Activated T-helper 2 cell treated with anti-CD3 and anti-CD28 coated beads, Interferon-gamma antibody, Interleukin-2, Interleukin-4, amounts not matched to agents 10 μg/mL and 5 μg/mL and 100 μg/mL, durations not matched to agents 14 hours and 24 hours and 36 hours (primary cell): ENCODE measurements at regions not wholly inside any gene's neighbourhood (a gene's known extent, or its start where the extent isn't known, plus 50 kb on each side); places are given as distances from the start of the nearest gene placed in this dataset.
"Not testable (repeated sequence)": the region's sequence is repeated elsewhere in the genome, so short reads cannot be mapped to it uniquely, and the experiment has no call there.

Source experiments
- DNase-seq: peaks from one replicate; pipeline ENCODE4 v3.0.0; 2021; ENCODE audit warnings: low spot score
- H3K27ac Mint-ChIP-seq: one replicate; pipeline ENCODE4 v1.8.0; 2021; ENCODE audit warnings: mixed read lengths
- H3K27me3 Mint-ChIP-seq: one replicate; pipeline ENCODE4 v1.8.0; 2021; ENCODE audit warnings: low read depth, mixed read lengths
- H3K36me3 Mint-ChIP-seq: one replicate; pipeline ENCODE4 v1.8.0; 2021; ENCODE audit warnings: low read depth, mixed read lengths
- H3K4me1 Mint-ChIP-seq: one replicate; pipeline ENCODE4 v1.8.0; 2021; ENCODE audit warnings: low read depth, mixed read lengths
- H3K4me3 Mint-ChIP-seq: one replicate; pipeline ENCODE4 v1.8.0; 2021; ENCODE audit warnings: low read depth, mild to moderate bottlenecking, moderate library complexity, mixed read lengths
- H3K9me3 Mint-ChIP-seq: one replicate; pipeline ENCODE4 v1.8.0; 2021; ENCODE audit warnings: mixed read lengths
- intact Hi-C: fragments of 100-400 bp; cut with micrococcal nuclease; formaldehyde crosslinking; loops from one replicate; pipeline ENCODE4 v1.15.1; 2023

DNA sequence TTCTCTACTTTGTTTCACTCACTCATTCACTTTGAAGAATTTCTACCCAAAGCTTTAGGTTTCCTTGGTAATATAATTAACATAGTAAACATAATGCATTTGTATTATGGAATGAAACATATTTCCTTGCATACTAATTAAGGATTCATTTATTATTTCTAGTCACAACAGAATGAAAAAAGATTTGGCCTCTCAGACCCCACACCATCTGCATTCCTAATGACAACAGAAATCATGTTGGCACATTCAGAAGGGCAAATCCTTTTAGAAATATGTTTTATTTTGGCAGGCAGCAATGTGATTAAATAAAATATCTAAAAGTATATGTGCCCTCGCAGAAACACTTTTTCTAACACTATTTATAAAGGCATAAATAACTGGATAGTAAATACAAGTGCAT is 163.4 kb downstream of the HTR1B start:
- DNase-seq: no peak
- H3K27me3 Mint-ChIP-seq: no peaks in the 10 kb centered on the region
- peaks cover 14% of the 10 kb centered on the region for H3K9me3 Mint-ChIP-seq
- no peaks in the 10 kb centered on the region for H3K36me3 Mint-ChIP-seq
- no peak overlapping the region for H3K4me3 Mint-ChIP-seq
- H3K4me1 Mint-ChIP-seq: no peaks in the 10 kb centered on the region
- H3K27ac Mint-ChIP-seq: no peak overlapping the region
- intact Hi-C loops: no loop called here

DNA sequence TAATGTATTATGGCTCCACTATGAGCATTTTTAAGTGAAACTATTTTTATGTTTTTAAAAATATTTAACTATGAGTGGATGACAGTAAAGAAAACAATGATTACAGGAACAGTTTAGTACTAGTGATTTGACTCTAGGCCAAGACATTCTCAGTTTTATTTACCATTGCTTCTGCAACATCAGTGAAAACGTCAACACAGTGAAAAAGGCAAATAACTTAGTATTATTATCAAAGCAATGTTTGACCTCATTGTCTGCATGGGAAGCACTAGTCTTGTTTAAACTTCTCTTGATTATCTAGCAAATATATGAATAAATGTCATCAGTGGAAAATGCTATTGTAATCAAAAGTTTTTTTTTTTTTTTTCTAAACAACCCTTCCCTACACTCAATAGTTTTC is 165.0 kb downstream of the HTR1B start:
- Mint-ChIP-seq H3K4me3 (no peak overlapping the region), H3K4me1 (no peaks in the 10 kb centered on the region), H3K36me3 (no peaks in the 10 kb centered on the region), H3K27me3 (no peaks in the 10 kb centered on the region), H3K27ac (no peak overlapping the region), H3K9me3 (peaks cover 14% of the 10 kb centered on the region)
- no peak for DNase-seq
- intact Hi-C loops: no loop called here

DNA sequence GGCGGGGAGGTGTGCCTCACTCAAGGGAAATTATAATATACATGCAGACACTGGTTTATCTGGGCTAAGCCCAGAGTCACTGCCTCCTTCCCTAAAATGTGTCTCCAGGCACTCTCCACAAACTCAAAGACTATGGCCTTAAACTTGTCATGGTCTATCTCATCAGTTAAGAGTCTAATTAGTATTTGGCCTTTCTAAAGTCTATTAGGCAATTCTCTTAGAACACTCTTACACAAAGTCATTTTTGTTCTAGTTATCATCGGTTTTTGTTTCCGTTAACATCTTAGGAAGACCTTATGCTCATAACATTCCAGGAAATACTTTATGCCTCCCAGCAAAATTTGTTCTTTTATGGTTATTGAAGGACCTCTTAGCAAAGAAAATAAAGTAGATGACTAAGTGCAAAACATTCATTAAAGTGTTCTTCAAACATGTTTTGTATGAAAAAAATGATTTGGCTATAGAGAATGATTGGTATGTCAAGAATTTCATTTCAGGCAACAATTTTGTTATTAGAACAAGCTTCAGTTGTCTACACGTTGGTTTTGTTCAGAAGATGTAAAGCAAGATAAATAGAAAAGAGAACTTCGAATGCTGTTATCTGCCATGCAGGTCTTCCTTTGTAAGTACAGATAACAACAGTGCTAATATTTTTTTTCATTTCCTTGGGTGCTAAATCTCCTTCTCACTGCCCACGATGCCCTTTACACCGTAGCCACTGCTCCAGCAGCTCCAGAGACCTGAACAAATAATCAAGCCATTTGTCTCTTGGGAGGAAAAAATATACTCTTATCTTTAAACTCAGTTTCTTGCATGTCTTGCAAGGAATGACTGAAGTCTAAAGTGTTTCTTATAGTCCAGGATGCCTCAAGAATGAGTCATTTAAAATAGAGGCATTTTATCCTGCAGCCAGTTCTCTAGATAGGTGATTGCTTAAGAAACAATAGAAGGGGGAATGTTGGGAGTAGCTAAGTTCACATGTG is 170.4 kb downstream of the HTR1B start:
- no peaks in the 10 kb centered on the region for H3K4me1 Mint-ChIP-seq
- no peak overlapping the region for H3K27ac Mint-ChIP-seq
- no peak overlapping the region for H3K4me3 Mint-ChIP-seq
- DNase-seq: no peak
- no peaks in the 10 kb centered on the region for H3K36me3 Mint-ChIP-seq
- intact Hi-C loops: no loop called here
- H3K27me3 Mint-ChIP-seq: no peaks in the 10 kb centered on the region
- peaks cover 8% of the 10 kb centered on the region for H3K9me3 Mint-ChIP-seq

DNA sequence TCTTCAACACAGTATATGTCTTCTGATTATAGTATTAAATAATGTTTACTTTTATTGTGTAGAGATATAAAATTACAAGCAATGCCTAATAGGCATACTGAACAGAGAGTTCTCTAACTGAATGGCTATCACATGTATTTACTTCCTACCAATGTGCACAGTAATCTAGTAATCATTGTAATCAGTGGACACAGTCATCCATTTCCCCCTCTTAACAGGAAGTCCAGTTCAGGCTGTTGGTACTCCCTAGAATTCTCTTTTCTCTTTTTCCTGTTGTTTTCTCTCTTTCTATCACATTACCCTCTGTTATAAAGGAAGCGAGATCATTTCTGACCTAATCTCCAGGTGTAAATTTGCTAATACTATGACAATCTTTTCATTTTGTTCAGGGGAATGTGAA is 172.5 kb downstream of the HTR1B start:
- no peaks in the 10 kb centered on the region for H3K36me3 Mint-ChIP-seq
- no peak overlapping the region for H3K27ac Mint-ChIP-seq
- H3K9me3 Mint-ChIP-seq: peaks cover 18% of the 10 kb centered on the region
- intact Hi-C loops: no loop called here
- no peaks in the 10 kb centered on the region for H3K27me3 Mint-ChIP-seq
- no peak overlapping the region for H3K4me3 Mint-ChIP-seq
- no peaks in the 10 kb centered on the region for H3K4me1 Mint-ChIP-seq
- no peak for DNase-seq

DNA sequence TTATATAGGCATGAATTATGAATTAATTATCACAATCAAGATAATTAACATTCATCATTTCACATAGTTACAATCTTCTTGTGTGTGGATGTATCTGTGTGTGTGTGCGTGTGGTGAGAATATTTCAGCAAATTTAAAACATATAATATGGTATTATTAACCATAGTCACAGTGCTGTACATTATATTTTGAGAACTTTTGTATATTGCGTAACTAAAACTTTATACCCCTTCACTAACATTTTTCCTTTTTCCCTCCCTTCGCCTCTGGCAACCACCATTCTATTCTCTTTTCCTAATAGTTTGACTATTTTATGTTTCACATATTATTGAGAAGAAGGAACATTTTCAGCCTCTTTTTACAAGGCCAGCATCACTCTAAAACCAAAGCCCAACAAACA is 176.8 kb downstream of the HTR1B start:
- Mint-ChIP-seq H3K27ac (no peak overlapping the region), H3K27me3 (no peaks in the 10 kb centered on the region), H3K9me3 (peaks cover 25% of the 10 kb centered on the region), H3K4me3 (no peak overlapping the region), H3K36me3 (no peaks in the 10 kb centered on the region), H3K4me1 (no peaks in the 10 kb centered on the region)
- DNase-seq: no peak
- intact Hi-C loops: no loop called here

DNA sequence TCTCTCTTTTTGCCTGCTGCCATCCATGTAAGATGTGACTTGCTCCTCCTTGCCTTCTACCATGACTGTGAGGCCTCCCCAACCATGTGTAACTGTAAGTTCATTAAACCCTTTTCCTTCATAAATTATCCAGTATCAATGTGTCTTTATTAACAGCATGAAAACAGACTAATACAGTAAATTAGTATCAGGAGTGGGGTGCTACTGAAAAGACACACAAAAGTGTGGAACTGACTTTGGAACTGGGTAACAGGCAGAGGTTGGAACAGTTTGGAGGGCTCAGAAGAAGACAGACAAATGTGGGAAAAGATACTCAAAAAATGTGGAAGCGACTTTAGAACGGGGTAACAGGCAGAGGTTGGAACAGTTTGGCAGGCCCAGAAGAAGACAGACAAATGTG is 189.4 kb downstream of the HTR1B start:
- no peaks in the 10 kb centered on the region for H3K27me3 Mint-ChIP-seq
- H3K36me3 Mint-ChIP-seq: no peaks in the 10 kb centered on the region
- DNase-seq: no peak

DNA sequence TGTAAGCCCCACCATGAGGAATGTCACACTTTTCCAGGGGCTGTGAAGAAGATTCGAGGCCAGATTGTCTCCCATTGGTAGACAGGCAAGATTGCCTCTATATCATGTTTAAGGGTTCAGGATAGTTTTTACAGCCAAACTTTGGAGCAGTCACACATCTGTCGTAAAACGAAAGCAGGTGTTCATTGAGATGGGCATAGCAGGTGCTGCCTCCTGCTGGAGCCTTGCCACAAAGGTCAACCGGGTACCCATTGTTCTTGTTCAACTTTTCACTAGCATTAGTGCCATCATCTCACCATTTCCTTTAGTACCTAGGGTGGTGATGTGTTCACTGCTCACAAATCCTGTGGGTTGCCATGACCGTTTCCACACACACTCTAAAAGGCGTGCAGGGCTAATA is 198.3 kb downstream of the HTR1B start:
- H3K4me1 Mint-ChIP-seq: no peaks in the 10 kb centered on the region
- intact Hi-C loops: no loop called here
- H3K4me3 Mint-ChIP-seq: no peak overlapping the region
- no peak overlapping the region for H3K27ac Mint-ChIP-seq
- H3K9me3 Mint-ChIP-seq: peaks cover 20% of the 10 kb centered on the region
- H3K36me3 Mint-ChIP-seq: no peaks in the 10 kb centered on the region
- no peaks in the 10 kb centered on the region for H3K27me3 Mint-ChIP-seq
- DNase-seq: no peak

More for the DNA sequence above, 189.4 kb downstream of the HTR1B start:
- Mint-ChIP-seq H3K4me1 (no peaks in the 10 kb centered on the region), H3K4me3 (no peak overlapping the region), H3K9me3 (peaks cover 24% of the 10 kb centered on the region), H3K27ac (no peak overlapping the region)
- intact Hi-C loops: no loop called here

DNA sequence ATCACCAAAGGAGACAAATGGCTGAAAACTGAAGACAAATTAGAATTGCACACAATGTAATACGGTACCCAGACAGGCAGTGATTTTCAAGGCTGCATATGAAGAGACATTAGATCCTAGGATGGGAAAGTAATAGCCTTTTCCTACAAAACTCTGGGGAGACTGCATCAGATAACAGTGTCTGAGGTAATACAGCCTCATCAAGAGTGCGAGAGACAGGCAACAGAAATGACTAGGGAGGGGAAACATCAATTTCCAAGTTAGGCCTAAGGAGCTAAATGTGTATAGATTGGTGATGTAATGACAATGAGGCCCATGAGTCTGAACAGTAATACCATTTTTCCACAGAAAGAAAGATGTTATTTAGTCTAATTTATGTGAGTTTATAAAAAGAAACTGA is 200.3 kb downstream of the HTR1B start:
- H3K4me3 Mint-ChIP-seq: no peak overlapping the region
- H3K4me1 Mint-ChIP-seq: no peaks in the 10 kb centered on the region

DNA sequence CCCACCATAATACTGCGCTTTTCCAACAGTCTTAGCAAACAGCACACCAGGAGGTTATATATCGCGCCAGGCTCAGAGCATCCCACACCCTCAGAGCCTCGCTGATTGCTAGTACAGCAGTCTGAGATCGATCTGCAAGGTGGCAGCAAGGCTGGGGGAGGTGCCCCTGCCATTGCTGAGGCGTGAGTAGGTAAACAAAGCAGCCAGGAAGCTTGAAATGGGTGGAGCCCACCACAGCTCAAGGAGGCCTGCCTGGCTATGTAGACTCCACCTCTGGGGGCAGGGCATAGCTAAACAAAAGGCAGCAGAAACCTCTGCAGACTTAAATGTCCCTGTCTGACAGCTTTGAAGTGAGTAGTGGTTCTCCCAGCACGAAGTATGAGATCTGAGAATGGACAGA is 211.5 kb downstream of the HTR1B start:
- DNase-seq, H3K27ac Mint-ChIP-seq, H3K4me1 Mint-ChIP-seq, H3K36me3 Mint-ChIP-seq, H3K4me3 Mint-ChIP-seq, intact Hi-C loops, H3K27me3 Mint-ChIP-seq: not testable (repeated sequence)
- peaks cover 26% of the 10 kb centered on the region for H3K9me3 Mint-ChIP-seq

More for the DNA sequence above, 200.3 kb downstream of the HTR1B start:
- Mint-ChIP-seq H3K27me3 (no peaks in the 10 kb centered on the region), H3K9me3 (peaks cover 21% of the 10 kb centered on the region), H3K27ac (no peak overlapping the region), H3K36me3 (no peaks in the 10 kb centered on the region)
- DNase-seq: no peak
- intact Hi-C loops: no loop called here

DNA sequence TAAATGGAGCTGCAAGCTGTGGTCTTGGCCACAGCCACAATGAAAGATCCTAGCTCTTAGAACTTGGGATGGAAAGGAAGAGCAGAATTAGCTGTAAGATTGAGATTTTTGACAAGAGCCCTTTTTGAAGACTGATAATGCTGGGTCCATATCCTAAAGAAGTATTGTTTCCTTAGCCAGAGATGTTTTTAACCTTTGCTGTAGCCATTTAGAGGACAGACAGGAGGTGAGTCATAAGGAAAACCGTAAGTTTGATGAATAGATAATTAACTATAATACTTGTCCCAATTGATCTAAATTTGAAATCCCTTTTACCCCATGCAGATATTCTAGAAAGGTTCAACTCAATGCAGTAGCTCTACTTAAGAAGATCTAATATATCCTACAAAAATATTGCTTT is 213.7 kb downstream of the HTR1B start:
- Mint-ChIP-seq H3K4me3 (no peak overlapping the region), H3K9me3 (peaks cover 26% of the 10 kb centered on the region), H3K4me1 (no peaks in the 10 kb centered on the region), H3K27ac (no peak overlapping the region), H3K36me3 (no peaks in the 10 kb centered on the region), H3K27me3 (no peaks in the 10 kb centered on the region)
- no peak for DNase-seq
- intact Hi-C loops: no loop called here

DNA sequence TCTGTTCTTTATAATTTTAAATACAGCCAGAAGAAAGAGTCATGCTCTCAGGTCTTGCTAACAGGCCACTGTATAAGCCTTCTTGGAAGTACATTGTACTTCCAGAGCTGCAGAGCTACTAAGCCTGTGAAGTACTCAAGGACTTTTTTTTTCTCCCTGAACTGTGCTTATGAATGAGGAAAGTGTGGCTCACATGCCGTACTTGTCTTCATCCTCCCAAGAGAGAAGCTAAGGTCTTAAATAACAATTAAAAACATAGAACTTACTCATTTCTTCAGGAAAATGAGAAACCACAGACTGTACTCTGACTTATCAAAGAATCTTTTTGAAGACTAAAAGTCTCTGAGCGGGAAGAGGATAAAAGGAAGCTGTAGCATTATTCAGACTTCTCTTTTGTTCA is 218.3 kb downstream of the HTR1B start:
- no peaks in the 10 kb centered on the region for H3K4me1 Mint-ChIP-seq
- intact Hi-C loops: no loop called here
- no peak overlapping the region for H3K4me3 Mint-ChIP-seq
- no peak for DNase-seq
- H3K36me3 Mint-ChIP-seq: no peaks in the 10 kb centered on the region
- no peaks in the 10 kb centered on the region for H3K27me3 Mint-ChIP-seq
- no peak overlapping the region for H3K27ac Mint-ChIP-seq
- peaks cover 18% of the 10 kb centered on the region for H3K9me3 Mint-ChIP-seq

DNA sequence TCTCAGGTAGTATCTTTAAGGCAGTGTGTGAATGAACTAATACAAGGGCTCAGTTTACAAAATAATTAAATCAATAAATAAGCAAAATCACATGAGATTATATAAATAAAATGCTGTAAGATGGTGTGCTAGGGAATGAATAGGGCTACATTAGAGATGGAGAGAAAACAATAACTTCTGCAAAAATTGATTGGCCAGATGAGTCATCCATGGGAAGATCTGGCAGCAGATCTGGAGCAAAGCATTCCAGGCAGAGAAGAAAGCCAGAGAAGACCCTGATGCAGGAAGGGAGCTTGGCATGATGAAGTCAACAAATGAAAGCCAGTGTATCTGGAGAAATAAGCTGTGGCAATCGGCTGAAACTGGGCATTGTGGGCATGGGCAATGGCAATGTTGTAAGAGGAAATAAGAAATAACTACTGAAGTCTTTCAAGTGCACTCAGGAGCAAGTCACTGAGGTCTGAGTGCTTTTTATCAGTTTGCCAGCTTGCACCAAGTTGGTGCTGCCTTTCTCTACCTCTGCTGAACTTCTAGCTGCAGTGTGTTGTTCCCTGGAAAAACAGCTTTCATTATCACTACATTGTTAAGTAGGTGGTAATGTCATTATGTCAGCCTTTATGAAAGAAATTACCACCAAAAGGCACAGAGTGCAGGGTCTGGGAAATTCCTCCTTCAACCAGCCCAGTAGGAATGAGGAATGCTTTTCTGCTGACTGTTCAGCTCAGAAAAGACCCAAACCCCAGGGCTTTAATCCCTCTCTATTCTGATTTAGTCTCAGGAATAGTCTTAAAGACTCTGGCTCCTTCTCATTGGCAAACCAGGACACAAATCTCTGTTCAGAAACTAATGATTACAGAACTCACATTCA is 231.6 kb downstream of the HTR1B start:
- Mint-ChIP-seq H3K9me3 (peaks cover 18% of the 10 kb centered on the region), H3K4me1 (no peaks in the 10 kb centered on the region)
- intact Hi-C loops: no loop called here

DNA sequence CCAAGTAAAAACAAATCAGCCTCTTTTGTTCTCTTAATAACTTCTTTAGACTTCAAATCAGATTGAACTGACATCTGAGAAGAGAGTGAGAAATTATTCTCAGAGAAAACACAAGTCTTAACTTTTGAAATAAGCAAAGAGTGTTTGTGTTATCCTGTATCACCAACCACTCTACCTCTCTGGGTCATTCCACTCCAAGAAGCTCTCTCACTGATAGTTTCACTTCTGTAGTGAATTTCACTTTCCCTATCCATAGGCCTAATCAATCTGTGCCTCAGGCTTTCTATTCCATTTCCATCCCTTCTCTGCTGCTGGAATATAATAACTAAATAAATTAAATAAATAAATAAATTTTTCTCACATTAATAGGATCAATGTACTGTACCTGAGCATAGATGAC is 235.0 kb downstream of the HTR1B start:
- Mint-ChIP-seq H3K27ac (no peak overlapping the region), H3K4me1 (no peaks in the 10 kb centered on the region), H3K4me3 (no peak overlapping the region), H3K27me3 (no peaks in the 10 kb centered on the region), H3K36me3 (no peaks in the 10 kb centered on the region), H3K9me3 (peaks cover 21% of the 10 kb centered on the region)
- no peak for DNase-seq
- intact Hi-C loops: no loop called here

More for the DNA sequence above, 231.6 kb downstream of the HTR1B start:
- Mint-ChIP-seq H3K27me3 (no peaks in the 10 kb centered on the region), H3K36me3 (no peaks in the 10 kb centered on the region), H3K4me3 (no peak overlapping the region), H3K27ac (no peak overlapping the region)
- no peak for DNase-seq
